Coronary artery (tissue), 2 donors: ENCODE measurements at regions not wholly inside any gene's neighbourhood (a gene's known extent, or its start where the extent isn't known, plus 50 kb on each side); places are given as distances from the start of the nearest gene placed in this dataset.
"Not testable (repeated sequence)": the region's sequence is repeated elsewhere in the genome, so short reads cannot be mapped to it uniquely, and the experiment has no call there.

Experiments used
- DNase-seq: peaks from one replicate; pipeline ENCODE4 v3.0.0-alpha.2; 2017; ENCODE audit warnings: low spot score
- H3K27ac ChIP-seq, 2 donors: fragments of 200-600 bp; sonication (generic); one replicate each; pipeline ENCODE4 v1.5.1; 2016 to 2019
- H3K4me3 ChIP-seq: fragments of 200-600 bp; sonication (generic); 2 replicates; pipeline ENCODE4 v1.5.1; 2016; ENCODE audit warnings: mild to moderate bottlenecking, moderate library complexity
- TF ChIP-seq, protein P1 (sequence below): fragments of 200-600 bp; sonication (generic); IDR thresholded peaks from one replicate; pipeline ENCODE4 v1.5.1; 2019; ENCODE audit warnings: antibody characterized with exemption

- TF ChIP-seq, protein P1, sequence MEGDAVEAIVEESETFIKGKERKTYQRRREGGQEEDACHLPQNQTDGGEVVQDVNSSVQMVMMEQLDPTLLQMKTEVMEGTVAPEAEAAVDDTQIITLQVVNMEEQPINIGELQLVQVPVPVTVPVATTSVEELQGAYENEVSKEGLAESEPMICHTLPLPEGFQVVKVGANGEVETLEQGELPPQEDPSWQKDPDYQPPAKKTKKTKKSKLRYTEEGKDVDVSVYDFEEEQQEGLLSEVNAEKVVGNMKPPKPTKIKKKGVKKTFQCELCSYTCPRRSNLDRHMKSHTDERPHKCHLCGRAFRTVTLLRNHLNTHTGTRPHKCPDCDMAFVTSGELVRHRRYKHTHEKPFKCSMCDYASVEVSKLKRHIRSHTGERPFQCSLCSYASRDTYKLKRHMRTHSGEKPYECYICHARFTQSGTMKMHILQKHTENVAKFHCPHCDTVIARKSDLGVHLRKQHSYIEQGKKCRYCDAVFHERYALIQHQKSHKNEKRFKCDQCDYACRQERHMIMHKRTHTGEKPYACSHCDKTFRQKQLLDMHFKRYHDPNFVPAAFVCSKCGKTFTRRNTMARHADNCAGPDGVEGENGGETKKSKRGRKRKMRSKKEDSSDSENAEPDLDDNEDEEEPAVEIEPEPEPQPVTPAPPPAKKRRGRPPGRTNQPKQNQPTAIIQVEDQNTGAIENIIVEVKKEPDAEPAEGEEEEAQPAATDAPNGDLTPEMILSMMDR: no peak
Observed at GRCh38 chr6:8943073-8943472, 507.7 kb upstream of the SLC35B3 start.

DNA sequence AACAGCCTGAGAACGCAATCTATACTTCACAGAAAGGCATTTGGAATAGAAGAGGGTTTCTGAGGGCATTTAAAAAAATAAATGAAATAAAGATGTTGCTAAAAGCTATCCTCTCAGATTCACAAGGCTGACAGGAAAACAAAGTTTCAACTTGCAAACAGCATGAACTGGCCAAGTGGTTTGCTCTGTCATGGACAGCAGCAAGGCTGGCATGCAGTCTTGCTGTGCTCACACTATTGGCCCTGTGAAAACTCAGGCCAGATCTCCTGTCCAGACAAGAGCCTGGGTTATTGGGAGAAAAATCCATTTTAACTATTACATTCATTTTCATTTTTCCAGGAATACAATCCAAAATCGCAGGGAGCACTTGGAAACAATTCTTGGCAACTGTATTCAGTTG is 506.2 kb upstream of the SLC35B3 start:
- no peak overlapping the region for H3K27ac ChIP-seq
- TF ChIP-seq, protein P1: no peak
- H3K4me3 ChIP-seq: no peak overlapping the region
- DNase-seq: no peak

More at GRCh38 chr6:8943073-8943472, 507.7 kb upstream of the SLC35B3 start:
- no peak for DNase-seq
- H3K27ac ChIP-seq: no peak overlapping the region
- no peak overlapping the region for H3K4me3 ChIP-seq

DNA sequence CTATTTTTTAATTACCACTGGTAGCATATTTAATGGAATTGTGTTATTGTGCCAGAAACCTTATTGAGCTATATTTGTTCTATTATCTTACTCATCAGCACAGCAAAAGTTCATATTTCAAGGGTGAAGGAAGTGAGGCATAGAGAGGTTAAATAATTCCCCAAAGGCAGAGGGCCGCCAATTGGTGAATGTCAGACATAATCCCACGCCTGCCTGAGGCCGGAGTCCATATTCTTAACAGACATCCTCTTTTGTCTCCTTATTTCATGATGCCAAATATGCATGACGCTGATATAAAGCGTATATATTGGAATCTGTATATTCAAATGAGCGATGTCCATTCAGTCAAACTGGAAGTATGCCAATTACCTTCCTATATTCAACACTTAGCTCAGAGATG is 505.0 kb upstream of the SLC35B3 start:
- no peak overlapping the region for H3K27ac ChIP-seq
- DNase-seq: no peak
- H3K4me3 ChIP-seq: no peak overlapping the region
- TF ChIP-seq, protein P1: no peak

- H3K27ac ChIP-seq: no peak overlapping the region
- no peak for DNase-seq
- H3K4me3 ChIP-seq: no peak overlapping the region
- TF ChIP-seq, protein P1: no peak
Observed at GRCh38 chr6:8939615-8940014, 504.3 kb upstream of the SLC35B3 start.

GRCh38 chr6:8934318-8934717 is 499.0 kb upstream of the SLC35B3 start:
- DNase-seq: no peak
- TF ChIP-seq, protein P1: no peak
- Histone ChIP-seq H3K27ac (no peak overlapping the region), H3K4me3 (no peak overlapping the region)

DNA sequence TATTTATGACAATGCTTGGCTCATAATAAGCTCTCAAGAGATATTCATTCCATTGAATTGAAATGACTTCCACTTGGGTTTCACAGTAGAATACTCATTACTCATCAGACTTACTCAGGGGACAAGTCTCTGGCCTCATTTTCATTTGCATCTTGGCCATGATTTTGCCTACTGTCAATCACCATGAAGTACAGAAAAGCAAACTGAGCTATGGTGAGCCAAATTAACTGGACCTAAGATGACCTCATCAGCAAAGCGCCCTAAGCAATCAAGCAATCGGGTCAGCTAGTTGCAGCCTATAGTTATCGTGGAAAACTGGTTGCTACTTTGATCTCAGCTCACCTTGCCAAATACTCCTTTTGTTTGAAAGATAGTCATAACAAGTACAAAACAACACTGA is 494.7 kb upstream of the SLC35B3 start:
- no peak for DNase-seq

GRCh38 chr6:8920244-8920643 is 484.9 kb upstream of the SLC35B3 start:
- not testable (repeated sequence) for DNase-seq, H3K27ac ChIP-seq, H3K4me3 ChIP-seq

More for the DNA sequence above, 494.7 kb upstream of the SLC35B3 start:
- TF ChIP-seq, protein P1: no peak
- Histone ChIP-seq H3K27ac (no peak overlapping the region), H3K4me3 (no peak overlapping the region)

DNA sequence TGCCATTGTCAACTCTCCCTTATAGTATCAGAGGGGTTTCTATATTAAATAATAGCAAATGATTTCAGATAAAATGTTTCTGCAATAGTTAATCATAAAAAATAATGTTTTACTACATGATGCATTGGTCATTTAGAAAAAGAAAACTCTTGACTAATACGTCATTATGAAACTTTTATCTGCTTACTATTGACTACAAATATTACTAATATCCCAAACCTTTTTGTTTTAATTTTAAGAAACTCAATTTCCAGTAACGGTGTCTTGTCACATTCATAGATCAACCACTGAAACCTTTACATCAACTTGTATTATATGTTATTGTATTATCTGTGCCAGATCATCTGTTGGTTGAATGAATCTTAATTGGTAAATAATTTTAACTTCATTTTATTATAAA is 482.9 kb upstream of the SLC35B3 start:
- TF ChIP-seq, protein P1: no peak
- DNase-seq: no peak
- no peak overlapping the region for H3K4me3 ChIP-seq
- no peak overlapping the region for H3K27ac ChIP-seq
